Frontal cortex (tissue), 3 donors: ENCODE measurements at regions not wholly inside any gene's neighbourhood (a gene's known extent, or its start where the extent isn't known, plus 50 kb on each side); places are given as distances from the start of the nearest gene placed in this dataset.

ENCODE experiments used
- DNase-seq, 2 donors: peaks; one replicate each; pipeline ENCODE4 v3.0.0; 2012; ENCODE audit warnings: low spot score in 2 of 2
- FAIRE-seq: peaks from 2 replicates; lab custom pipeline; 2012; peaks lifted over from hg19 to GRCh38; lab: Jason Lieb, UNC
- donor health status: control.
- donor health status: control.
- donor health status: control.

GRCh38 chr11:134691985-134692384 lies 279.9 kb upstream of the B3GAT1 start:
- DNase-seq (no peak), FAIRE-seq (no peak)

- FAIRE-seq (no peak), DNase-seq (no peak)
Observed at GRCh38 chr11:134691295-134691873, 279.3 kb upstream of the B3GAT1 start.

- DNase-seq (no peak), FAIRE-seq (no peak)
Observed at GRCh38 chr11:134689886-134690285, 277.8 kb upstream of the B3GAT1 start.

GRCh38 chr11:134687548-134687947 lies 275.5 kb upstream of the B3GAT1 start:
- FAIRE-seq, result no peak

GRCh38 chr11:134686460-134687061 lies 274.5 kb upstream of the B3GAT1 start:
- DNase-seq (no peak), FAIRE-seq (no peak)

More at GRCh38 chr11:134687548-134687947, 275.5 kb upstream of the B3GAT1 start:
- DNase-seq, result no peak

GRCh38 chr11:134685793-134686380 lies 273.8 kb upstream of the B3GAT1 start:
- DNase-seq, result no peak
- FAIRE-seq, result no peak

- FAIRE-seq (no peak), DNase-seq (no peak)
Observed at GRCh38 chr11:134684576-134684975, 272.5 kb upstream of the B3GAT1 start.

- DNase-seq (no peak), FAIRE-seq (no peak)
Observed at GRCh38 chr11:134683860-134684259, 271.8 kb upstream of the B3GAT1 start.

GRCh38 chr11:134682577-134682976 lies 270.5 kb upstream of the B3GAT1 start:
- DNase-seq (no peak), FAIRE-seq (no peak)

GRCh38 chr11:134679592-134679991 lies 267.6 kb upstream of the B3GAT1 start:
- no peak for DNase-seq
- no peak for FAIRE-seq

GRCh38 chr11:134678744-134679143 lies 266.7 kb upstream of the B3GAT1 start:
- DNase-seq (no peak), FAIRE-seq (no peak)

GRCh38 chr11:134677891-134678551 lies 266.0 kb upstream of the B3GAT1 start:
- no peak for FAIRE-seq
- DNase-seq, result no peak

GRCh38 chr11:134677397-134677822 lies 265.4 kb upstream of the B3GAT1 start:
- FAIRE-seq, result no peak
- DNase-seq, result no peak

- no peak for FAIRE-seq
- DNase-seq, result no peak
Observed at GRCh38 chr11:134676516-134677287, 264.7 kb upstream of the B3GAT1 start.

GRCh38 chr11:134675983-134676382 lies 263.9 kb upstream of the B3GAT1 start:
- no peak for FAIRE-seq

GRCh38 chr11:134674974-134675373 lies 262.9 kb upstream of the B3GAT1 start:
- no peak for DNase-seq

More at GRCh38 chr11:134675983-134676382, 263.9 kb upstream of the B3GAT1 start:
- no peak for DNase-seq

GRCh38 chr11:134670961-134671370 lies 258.9 kb upstream of the B3GAT1 start:
- FAIRE-seq (no peak), DNase-seq (no peak)

More at GRCh38 chr11:134674974-134675373, 262.9 kb upstream of the B3GAT1 start:
- no peak for FAIRE-seq

GRCh38 chr11:134670247-134670782 lies 258.3 kb upstream of the B3GAT1 start:
- FAIRE-seq, result no peak
- no peak for DNase-seq

GRCh38 chr11:134669796-134670195 lies 257.8 kb upstream of the B3GAT1 start:
- FAIRE-seq (no peak), DNase-seq (no peak)

GRCh38 chr11:134668796-134669195 lies 256.8 kb upstream of the B3GAT1 start:
- DNase-seq (no peak), FAIRE-seq (no peak)
